GM21367 (cell line): ENCODE measurements at regions not wholly inside any gene's neighbourhood (a gene's known extent, or its start where the extent isn't known, plus 50 kb on each side); places are given as distances from the start of the nearest gene placed in this dataset.

ENCODE experiments used
- ATAC-seq: cut with Tn5 transposase; IDR thresholded peaks from one replicate; pipeline ENCODE4 v1.9.1; 2021; ENCODE audit not compliant: unreplicated experiment

- no peak for ATAC-seq
Observed at GRCh38 chr1:14296795-14297194, 301.7 kb upstream of the KAZN start.

- ATAC-seq = no peak
Observed at GRCh38 chr1:14297356-14297755, 301.1 kb upstream of the KAZN start.

GRCh38 chr1:14298806-14299205 lies 299.7 kb upstream of the KAZN start:
- ATAC-seq = no peak

GRCh38 chr1:14300991-14301703 lies 297.3 kb upstream of the KAZN start:
- no peak for ATAC-seq

- no peak for ATAC-seq
Observed at GRCh38 chr1:14301704-14302024, 296.8 kb upstream of the KAZN start.

GRCh38 chr1:14302025-14302424 lies 296.5 kb upstream of the KAZN start:
- no peak for ATAC-seq

- ATAC-seq = no peak
Observed at GRCh38 chr1:14303011-14303410, 295.5 kb upstream of the KAZN start.

- no peak for ATAC-seq
Observed at GRCh38 chr1:14304381-14304865, 294.1 kb upstream of the KAZN start.

- no peak for ATAC-seq
Observed at GRCh38 chr1:14308460-14308859, 290.0 kb upstream of the KAZN start.

- no peak for ATAC-seq
Observed at GRCh38 chr1:14309984-14310383, 288.5 kb upstream of the KAZN start.

- ATAC-seq = no peak
Observed at GRCh38 chr1:14310476-14310875, 288.0 kb upstream of the KAZN start.

- no peak for ATAC-seq
Observed at GRCh38 chr1:14313731-14314431, 284.6 kb upstream of the KAZN start.

- ATAC-seq = no peak
Observed at GRCh38 chr1:14318830-14319229, 279.7 kb upstream of the KAZN start.

- ATAC-seq = no peak
Observed at GRCh38 chr1:14320518-14320917, 278.0 kb upstream of the KAZN start.

- ATAC-seq = no peak
Observed at GRCh38 chr1:14320986-14321385, 277.5 kb upstream of the KAZN start.

- no peak for ATAC-seq
Observed at GRCh38 chr1:14321422-14321821, 277.1 kb upstream of the KAZN start.

- no peak for ATAC-seq
Observed at GRCh38 chr1:14323568-14324247, 274.8 kb upstream of the KAZN start.

- no peak for ATAC-seq
Observed at GRCh38 chr1:14324248-14324630, 274.2 kb upstream of the KAZN start.

GRCh38 chr1:14326857-14327256 lies 271.6 kb upstream of the KAZN start:
- ATAC-seq = no peak

GRCh38 chr1:14328685-14329084 lies 269.8 kb upstream of the KAZN start:
- no peak for ATAC-seq

GRCh38 chr1:14332158-14332557 lies 266.3 kb upstream of the KAZN start:
- ATAC-seq = no peak
